ENCODE measurements at regions not wholly inside any gene's neighbourhood (a gene's known extent, or its start where the extent isn't known, plus 50 kb on each side); places are given as distances from the start of the nearest gene placed in this dataset.
"Not testable (repeated sequence)": the region's sequence is repeated elsewhere in the genome, so short reads cannot be mapped to it uniquely, and the experiment has no call there.

DNA sequence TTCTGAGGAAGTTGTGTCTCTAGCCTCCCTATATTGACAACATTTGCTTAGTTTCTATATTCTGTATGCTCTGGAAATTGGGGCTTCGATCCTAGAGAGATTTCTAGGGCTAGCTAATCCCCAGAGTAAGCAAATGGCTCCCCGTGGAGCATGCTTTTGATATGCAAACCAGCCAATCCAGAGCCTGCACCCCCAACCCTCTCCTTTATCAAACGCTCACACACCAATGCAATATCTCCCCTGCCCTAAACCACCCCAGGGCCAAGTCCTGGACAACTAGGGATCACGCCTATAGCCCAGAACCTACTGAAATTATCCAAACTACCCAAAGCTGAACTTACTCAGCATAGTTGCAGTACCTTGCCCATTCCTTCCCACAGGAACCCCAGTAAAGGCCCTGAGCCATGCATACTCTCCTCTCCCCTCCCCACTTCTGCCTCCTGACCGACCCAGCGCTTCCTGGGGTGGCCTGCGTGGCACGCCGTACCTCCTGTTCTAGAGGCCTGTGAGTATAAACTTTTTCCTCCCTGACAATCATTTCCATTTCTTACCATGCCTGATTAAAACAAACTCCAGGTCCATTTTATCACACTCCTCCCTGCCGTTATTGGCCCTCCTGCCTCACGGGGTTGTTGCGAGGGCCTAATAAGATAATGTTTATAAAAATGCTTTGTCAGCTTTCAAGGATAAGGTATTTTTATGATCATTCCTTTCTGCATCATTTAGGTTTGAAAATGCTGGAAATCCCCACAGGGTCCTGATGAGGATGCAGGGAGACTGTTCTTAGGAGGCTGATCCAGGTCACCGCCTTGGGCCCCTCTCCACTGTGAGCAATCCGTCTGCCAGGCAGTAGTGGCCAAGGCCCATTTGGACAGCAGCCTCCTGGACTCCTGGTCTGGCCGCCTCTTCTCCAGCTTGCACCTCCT is 102.7 kb downstream of the TENT5C start:
- no peak for DNase-seq

DNA sequence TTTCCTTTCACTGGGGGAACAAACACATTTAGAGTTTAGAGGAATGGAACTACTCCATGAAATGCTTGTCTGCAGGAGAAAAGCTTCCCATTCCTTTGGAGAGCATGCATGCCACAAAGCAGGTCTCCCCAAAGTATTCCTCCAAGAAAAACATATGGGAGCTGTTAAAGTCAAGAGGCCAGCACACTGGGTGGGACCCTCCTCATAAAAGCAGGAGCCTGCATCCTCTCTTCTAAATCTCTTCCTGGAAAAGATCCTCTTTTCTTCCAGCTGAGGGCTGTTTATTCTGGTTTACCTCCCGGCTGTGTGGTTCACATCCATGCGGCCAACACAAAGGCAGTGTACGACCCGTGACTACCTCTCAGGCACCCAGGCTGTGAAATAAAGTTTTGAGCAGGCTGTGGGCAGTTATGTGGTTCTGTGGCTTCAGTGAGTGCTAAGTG is 103.4 kb downstream of the TENT5C start:
- DNase-seq, result no peak

DNA sequence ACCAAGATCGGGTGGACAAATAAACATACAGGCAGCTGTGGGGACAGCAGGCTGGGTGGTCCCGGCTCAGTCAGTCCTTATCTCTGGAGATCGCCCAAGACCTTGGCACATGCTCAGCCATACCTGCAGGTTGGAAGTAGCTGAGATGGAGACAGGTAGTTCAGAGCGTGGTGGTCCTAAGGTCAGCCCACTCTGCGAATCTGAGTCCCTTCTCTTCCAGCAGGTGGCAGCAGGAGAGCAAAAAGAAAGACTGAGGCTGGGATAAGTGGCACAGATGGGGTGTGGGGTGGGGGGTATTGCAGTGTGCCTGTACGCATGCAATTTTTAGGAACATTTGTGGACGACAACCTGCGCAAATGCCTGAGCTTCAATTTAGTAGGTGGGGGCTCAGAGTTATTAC is 104.9 kb downstream of the TENT5C start:
- DNase-seq, result no peak

DNA sequence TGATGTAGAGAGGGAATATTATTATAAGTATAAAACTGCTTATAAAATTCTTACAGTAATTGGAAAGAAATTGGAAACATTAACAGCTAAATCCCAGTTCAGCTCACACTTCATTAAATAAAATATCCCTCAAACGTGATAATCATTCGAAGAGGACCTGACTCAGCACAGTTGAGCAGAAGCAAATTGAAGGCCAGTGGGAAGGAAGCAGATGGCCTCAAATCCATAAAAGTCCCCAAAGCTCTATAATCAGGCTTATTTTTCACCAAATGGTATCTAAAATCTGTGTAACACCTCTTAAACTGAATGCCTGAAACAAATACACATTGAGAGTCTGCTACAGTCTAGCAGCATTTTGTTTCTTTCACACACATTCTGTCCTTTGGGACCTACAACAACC is 106.8 kb downstream of the TENT5C start:
- DNase-seq, result no peak

DNA sequence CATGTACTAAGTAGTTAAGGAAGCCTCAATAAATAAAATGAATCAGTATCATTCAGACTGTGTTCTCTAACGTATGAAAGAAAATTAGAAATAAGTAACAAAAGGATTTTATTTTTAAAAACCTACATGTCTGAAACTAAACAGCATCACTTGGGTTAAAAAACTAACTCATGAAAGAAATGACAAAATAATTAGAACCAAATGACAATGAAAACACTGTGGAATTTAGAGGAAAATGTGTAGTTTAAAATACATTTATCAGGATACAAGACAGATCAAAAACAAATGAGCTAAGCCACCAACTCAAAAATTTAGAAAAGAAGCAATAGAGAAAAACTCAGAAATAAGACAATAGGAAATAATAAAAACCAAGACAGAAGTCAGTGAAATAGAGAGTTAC is 108.7 kb downstream of the TENT5C start:
- no peak for DNase-seq

DNA sequence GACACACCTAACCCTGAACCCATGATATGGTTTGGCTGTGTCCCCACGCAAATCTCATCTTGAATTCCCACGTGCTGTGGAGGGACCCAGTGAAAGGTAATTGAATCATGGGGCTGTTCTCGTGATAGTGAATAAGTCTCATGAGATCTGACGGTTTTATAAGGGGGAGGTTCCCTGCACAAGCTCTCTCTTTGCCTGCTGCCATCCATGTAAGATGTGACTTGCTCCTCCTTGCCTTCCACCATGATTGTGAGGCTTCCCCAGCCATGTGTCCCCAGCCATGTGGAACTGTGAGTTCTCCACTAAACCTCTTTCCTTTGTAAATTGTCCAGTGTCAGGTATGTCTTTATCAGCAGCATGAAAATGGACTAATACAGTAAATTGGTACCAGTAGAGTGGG is 110.2 kb downstream of the TENT5C start:
- DNase-seq, result not testable (repeated sequence)

DNA sequence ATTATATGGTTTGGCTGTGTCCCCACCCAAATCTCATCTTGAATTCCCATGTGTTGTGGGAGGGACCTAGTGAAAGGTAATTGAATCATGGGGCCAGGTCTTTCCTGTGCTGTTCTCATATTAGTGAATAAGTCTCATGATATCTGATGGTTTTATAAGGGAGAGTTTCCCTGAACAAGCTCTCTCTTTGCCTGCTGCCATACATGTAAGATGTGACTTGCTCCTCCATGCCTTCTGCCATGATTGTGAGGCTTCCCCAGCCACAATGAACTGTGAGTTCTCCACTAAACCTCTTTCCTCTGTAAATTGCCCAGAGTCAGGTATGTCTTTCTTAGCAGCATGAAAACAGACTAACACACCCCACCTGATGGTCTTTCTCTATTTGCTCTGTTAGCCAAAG is 112.1 kb downstream of the TENT5C start:
- DNase-seq, result not testable (repeated sequence)

DNA sequence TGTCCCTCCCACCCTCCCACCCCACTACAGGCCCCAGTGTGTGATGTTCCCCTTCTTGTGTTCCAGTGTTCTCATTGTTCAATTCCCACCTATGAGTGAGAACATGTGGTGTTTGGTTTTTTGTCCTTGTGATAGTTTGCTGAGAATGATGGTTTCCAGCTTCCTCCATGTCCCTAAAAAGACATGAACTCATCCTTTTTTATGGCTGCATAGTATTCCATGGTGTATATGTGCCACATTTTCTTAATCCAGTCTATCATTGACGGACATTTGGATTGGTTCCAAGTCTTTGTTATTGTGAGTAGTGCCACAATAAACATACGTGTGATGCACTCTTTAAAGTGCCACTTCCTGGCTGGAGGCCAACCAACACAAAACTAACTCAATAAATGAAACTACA is 112.7 kb downstream of the TENT5C start:
- not testable (repeated sequence) for DNase-seq

DNA sequence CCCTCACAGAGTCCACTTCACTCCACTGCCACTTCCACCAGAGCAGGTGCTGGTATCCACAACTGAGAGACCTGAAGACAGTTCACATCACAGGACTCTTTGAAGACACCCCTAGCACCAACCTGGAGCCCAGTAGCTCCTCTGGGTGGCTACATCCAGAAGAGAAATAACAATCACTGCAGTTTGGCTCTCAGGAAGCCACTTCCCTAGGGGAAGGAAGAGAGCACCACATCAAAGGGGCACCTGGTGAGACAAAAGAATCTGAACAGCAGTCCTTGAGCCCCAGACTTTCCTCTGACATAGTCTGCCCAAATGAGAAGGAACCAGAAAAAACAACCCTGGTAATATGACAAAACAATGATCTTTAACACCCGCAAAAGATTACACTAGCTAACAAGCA is 113.2 kb downstream of the TENT5C start:
- DNase-seq, result no peak

DNA sequence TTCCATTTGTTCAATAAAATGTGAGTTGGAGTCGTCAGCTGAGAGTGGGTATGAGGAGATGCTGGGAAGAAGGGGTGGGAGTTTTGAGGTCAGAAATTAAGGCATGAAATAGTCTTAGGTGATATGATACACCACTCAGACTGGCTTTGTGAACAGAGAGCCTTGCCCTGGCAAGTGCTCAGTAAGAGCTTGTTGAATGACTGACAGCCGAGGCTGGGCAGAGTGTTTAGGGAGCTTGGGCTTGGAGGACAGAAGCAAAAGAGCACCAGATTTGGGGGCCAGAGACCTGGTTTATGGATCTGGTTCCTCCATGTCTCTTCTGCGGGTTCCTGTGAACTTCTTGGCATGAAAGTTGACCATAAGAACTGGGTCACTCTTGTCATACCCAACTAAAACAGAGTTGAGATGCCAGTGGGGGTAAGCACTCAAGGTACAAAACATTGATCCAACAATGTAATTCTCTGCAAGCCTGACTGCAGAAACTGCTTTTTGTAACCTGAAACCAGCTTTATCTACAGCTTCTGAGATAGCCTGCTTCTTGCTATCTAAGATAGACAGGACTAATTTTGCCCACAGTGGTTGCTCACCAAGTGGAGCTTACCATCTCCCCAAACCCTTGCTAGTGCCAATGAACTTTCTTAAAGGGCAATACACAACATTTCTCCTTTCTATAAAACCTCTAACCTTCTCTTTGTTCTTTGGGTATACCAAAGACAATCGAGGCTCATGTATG is 126.4 kb downstream of the TENT5C start:
- no peak for DNase-seq

DNA sequence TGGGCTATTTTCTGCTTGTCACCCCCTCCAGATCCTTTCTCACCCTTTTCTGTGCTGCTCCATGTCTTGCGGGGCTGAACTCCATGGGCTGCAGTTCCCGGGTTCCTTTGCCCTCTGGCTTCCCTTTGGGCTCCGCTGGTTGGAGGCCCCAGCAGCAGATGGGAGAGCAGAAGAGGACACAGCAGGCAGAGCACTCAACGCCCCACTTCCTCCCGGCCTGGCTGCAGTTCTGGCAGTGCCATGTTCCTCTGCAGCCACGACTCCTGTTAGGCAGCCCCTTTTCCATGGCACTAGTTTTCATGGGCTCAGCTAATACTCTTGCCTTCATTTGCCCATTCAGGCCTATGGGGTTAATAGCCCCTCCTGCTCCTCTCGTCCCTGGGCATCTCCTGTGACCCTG is 127.1 kb downstream of the TENT5C start:
- no peak for DNase-seq

DNA sequence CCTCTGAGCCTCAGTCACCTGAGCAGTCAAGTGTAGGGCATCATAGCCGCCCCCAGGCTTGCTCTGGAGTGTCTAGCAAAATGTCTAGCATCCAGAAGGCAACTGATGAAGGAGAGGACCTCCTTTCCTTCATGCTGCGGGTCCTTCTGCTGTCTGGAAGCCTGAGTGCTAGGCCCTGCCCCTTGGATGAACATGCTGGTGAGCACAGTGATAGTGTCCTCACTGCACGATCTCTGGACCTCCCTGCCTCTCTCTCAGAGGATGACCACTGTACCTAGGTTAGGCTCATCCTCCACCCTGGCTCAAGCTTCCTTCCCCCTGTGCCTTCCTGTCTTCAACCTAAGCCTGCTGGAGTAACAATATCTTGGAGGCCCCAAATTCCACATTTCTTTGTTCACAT is 128.6 kb downstream of the TENT5C start:
- DNase-seq, result no peak

DNA sequence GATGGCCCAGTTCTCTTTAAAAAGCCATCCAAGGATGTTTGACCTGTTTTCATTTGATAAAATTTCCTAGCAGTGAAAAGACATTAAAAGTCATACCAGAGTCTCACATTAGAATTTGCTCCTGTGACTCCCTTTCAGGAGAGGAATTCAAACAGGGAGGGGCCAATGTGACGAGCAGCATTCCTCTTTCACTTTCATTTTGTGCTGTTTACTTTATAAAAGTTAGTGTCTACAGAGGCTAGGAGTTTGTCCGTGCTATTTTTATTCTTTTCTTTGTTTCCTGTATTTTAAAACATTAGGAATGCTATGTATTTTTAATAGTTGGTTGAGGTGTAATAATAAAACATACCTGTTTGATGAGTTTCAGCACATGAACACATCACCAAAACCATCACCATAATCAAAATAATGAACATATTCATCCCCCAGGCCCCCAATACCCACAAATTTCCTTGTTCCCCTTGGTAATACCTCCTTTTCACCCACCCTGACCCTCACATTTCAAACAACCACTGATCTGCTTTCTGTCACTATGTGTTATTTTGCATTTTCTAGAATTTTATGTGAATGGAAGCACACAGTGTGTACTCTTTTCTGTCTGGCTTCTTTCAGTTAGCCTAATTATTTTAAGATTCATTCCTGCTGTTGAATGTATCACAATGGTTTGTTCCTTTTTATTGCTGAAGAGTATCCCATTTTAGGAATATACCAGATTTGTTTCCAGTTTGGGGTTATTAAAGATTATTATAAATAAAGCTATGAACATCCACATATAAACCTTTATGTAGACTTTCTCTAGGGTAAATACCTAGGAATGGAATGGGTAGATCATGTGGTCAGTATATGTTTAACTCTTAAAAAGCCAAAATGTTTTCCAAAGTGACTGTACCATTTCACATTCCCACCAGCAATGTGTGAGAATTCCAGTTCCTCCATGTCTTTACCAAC is 129.5 kb downstream of the TENT5C start:
- DNase-seq, result no peak

DNA sequence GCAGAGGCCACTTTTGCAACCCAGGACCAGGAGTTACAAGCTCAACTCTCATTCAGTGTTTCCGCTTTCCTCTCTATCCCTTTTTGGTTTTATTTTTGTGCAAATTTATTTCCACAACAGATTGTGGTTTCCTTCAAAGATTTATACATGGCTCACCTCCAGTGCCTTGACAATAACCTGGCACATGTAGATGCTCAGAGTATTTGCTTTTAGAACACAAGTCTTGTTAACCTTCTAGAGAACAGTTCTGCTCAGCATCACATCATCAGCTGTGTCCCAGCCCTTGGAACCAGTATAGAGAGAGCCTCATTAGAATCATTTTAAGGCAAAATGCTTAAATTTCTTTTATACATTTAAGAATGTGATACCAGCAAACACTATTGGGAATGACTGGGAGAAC is 133.7 kb downstream of the TENT5C start:
- no peak for DNase-seq

DNA sequence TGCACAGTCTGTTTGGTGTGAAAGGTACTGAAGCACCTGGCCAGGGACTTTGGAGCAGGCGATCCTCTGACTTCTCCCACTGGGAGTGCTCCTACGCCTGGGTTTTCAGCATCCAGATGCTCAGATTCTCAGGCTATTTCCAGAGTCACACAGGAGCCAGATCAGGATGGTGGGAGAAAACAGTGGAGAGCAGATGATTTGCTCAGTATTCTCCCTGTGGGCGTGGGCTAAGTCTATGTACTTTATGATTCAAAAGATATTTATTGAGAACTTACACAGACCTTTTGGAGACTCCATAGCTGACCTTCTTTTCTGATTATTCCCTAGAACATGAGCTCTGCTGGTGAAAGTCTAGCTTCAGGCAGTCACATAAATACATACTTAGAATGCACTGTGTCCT is 134.6 kb downstream of the TENT5C start:
- DNase-seq, result no peak

DNA sequence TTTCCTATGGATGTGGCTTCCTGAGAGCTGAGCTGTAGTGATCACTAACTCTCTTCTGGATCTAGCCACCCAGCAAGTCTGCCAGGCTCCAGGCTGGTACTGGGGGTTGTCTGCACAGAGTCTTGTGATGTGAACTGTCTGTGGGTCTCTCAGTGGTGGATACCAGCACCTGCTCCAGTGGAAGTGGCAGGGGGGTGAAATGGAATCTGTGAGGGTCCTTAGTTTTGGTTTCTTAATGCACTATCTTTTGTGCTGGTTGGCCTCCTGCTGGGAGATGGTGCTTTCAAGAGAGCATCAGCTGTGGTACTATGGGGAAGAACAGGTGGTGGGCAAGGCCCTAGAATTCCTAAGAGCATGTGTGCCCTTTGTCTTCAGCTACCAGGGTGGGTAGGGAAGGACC is 140.7 kb downstream of the TENT5C start:
- DNase-seq, result not testable (repeated sequence)

DNA sequence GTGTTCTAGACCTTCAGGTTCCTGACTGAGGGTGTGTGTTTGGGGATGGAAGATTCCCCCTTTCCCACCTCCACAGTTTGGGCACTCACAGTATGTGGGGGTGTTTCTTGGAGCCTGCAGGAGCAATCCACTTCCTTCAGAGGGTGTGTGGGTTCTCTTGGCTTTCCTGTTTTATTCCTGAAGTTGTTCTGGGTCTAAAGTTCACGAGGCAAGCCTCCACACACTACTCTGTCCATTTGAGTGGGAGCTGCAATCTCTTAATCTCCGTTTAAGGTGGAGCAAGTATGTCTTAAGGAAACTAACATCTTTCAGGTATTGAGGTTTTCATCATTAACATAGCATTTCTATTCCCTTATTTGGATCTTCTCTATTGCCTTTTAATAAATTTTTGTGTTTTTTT is 141.8 kb downstream of the TENT5C start:
- no peak for DNase-seq

DNA sequence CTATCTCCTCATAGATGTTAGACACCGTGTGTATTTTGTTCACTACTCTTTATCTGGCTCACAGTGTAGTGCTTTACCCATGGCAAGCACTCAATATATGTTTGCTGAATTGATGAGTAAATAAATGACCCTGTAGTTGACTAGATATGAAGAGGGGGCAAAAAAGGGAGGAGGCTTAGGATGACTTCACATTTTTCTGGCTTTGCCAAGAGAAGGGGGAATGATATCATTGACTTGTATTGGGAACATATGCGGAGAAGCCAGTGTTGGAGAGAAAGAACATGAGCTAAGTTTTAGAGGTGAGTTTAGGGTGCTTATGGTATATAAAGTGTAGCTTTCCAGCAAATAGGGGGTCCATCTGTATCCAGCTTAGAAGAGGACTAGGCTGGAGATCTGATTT is 145.5 kb downstream of the TENT5C start:
- no peak for DNase-seq

DNA sequence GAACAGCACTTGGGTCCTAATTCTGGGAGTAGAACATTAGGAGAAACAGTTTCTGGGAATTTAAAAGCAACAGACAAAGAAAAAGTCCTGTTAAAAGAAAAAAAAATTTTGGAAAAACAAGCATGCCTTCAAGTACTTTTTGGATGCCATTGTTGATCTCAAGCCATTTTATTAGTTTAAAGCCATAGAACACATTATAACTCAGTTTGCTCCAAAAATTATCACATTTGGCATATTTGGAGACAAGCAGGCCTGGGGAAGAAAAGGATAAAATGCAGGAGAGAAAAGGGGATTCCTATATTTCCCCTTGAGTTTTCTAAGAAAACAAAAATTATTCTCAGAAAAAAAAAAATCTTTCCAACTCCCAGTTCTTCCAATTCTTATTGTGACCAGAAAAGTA is 146.8 kb downstream of the TENT5C start:
- DNase-seq, result no peak

DNA sequence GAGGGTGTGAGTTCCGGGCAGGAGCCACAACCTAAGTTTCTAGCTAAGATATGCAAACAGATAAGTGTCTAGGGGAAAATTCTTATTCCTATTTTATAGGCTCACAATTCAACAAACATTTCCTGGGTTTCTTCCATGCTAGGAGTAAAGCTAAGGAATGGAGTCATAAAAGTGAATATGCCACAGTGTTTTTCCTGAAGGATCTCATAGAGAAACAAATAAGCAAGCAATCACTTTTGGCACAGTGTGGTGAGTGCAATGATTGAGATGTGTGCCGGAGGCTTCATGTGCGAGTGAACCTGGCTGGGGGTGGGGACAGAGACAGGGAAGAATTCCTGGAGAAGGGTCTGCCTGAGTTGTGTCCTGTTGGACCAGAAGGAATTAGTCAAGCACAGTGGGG is 147.4 kb downstream of the TENT5C start:
- no peak for DNase-seq

DNA sequence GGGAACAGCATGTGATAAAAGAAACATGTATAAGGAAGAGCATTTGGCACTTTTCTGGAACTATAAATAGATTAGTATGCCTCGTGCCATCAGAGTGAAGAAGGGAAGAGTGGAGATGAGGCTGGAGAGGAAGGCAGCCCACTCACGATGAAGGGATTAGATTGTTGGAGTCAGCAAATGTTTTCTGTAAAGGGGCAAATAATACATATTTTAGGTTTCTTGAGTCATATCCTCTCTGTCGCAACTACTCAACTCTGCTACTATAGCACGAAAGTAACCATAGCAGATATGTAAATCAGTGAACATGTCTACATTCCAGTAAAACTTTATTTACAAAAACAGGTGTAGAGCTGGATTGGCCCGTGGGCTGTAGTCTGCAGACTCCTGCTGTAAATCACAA is 147.8 kb downstream of the TENT5C start:
- no peak for DNase-seq

DNA sequence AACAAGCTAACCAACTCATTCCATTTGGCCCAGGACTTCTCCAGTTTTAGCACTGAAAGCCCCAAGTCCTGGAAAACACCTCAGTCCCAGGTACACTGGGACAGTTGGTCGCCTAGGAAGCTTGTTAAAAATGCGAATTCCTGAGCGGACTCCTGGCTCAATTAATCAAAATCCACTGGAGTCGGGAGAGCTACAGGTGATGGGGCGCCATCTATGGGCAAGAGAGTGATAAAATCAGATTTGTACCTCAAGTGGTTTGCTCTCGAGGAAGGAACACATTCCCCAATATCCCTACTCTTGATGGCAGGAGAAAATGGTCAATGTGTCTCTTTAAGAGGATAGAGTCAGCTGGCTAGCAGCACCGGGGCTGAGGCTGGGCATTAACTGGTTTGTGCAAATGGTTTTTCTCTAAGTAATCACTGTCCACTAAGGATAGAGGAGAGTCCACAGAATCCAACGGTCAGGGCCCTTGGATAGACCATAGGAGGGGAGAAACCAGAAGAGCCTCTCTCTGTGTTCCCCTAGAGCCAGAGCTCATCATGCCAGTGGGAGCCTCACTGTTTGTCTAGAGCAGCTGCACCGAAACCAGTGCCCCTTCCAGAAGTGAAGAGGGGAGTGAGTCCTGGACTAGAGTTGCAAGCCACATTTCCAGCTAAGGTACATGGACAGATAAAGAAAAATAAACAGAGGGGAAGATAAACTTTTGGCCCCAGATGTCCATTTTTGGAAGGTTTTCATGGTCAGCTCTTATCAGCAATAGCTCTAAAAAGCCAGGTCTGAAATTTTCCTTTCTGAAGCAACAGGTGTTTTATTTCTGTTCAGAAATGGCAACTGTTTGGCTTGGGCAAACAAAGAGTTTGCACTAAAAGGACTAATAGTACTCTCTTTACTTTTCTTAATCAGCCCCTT is 148.5 kb downstream of the TENT5C start:
- DNase-seq, result peak in 2 of 4 experiments; percentile 3 to 8
